ENCODE measurements at regions not wholly inside any gene's neighbourhood (a gene's known extent, or its start where the extent isn't known, plus 50 kb on each side); places are given as distances from the start of the nearest gene placed in this dataset.

DNA sequence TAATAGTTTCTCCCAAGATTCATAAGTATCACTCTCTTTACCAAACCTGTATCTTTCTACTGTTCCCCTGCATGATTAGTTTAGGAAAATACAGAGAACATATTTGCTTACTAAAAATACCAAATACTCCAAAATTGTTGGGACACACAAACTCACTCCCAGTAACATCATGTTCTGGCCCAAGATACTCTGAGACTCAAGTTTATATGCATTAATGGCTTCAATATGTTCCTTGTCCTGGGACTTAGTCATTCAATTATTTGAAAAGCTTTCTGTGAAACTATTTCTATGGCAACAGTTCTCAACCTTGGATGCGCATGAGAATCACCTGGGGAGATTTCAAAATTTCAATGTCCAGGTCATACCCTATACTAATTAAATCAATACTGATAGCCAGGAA is 138.9 kb upstream of the PTCHD1 start:
- no TSS peak for BruUV-seq (replicated peaks)
- CTCF ChIA-PET (ENCODE audit: low intra/inter-chr PET ratio): no interaction called here
- Histone ChIP-seq H3K27ac (ENCODE audit: extremely low read depth, low read depth, low read length) (no peak overlapping the region), H3K79me2 (ENCODE audit: control insufficient read depth, insufficient read depth, low read length) (no peaks in the 10 kb centered on the region), H3K4me2 (ENCODE audit: insufficient read depth, low read length) (no peak overlapping the region), H3K36me3 (ENCODE audit: control insufficient read depth, insufficient read depth, low read length) (no peaks in the 10 kb centered on the region), H3K9ac (ENCODE audit: insufficient read depth in 1 of 2, low read depth in 2 of 2, low read length in 2 of 2) (no peak overlapping the region), H3K4me1 (replicated peaks in 1 of 2; ENCODE audit: control insufficient read depth in 2 of 2, insufficient read depth in 2 of 2, low read length in 2 of 2) (no peaks in the 10 kb centered on the region), H3K9me1 (ENCODE audit: control insufficient read depth, insufficient read depth, low read length) (no peaks in the 10 kb centered on the region), H3K9me3 (replicated peaks; ENCODE audit: control insufficient read depth, insufficient read depth, low read depth, low read length) (no peaks in the 10 kb centered on the region), H4K20me1 (replicated peaks; ENCODE audit: control insufficient read depth, insufficient read depth, low read length) (no peaks in the 10 kb centered on the region), H3K4me3 (no peak overlapping the region), H2AFZ (ENCODE audit: low read depth, low read length) (no peak overlapping the region), H3K27me3 (ENCODE audit: control insufficient read depth in 2 of 2, insufficient read depth in 2 of 2, low read length in 2 of 2) (no peaks in the 10 kb centered on the region)
- POLR2A ChIA-PET: interaction anchor here (0.6 kb wide), 1 partner anchor 355 kb away, joined by 3 read pairs; no protein-coding TSS in a partner anchor
- in situ Hi-C loops (cut with MboI): no loop called here
- TF ChIP-seq CBX8 (IDR thresholded peaks at IDR 0.05; ENCODE audit: borderline replicate concordance, extremely low read depth, low read depth, low read length, poor library complexity, severe bottlenecking): no peak
- no peak for TF ChIP-seq RBM17 (IDR thresholded peaks at IDR 0.05; ENCODE audit: borderline replicate concordance, low read depth, low read length)
- TF ChIP-seq MYC (IDR thresholded peaks at IDR 0.05; ENCODE audit: low read depth, low read length): no peak
- TF ChIP-seq MYC (CRISPR knock-in tag; IDR thresholded peaks at IDR 0.05; ENCODE audit: borderline replicate concordance, low read depth): no peak
- ATAC-seq (no peak), DNase-seq (ENCODE audit: extremely low read depth in 1 of 4, low spot score in 3 of 4) (no peak), FAIRE-seq (no peak)
- WGBS (ENCODE audit: insufficient coverage, low coverage, missing lambda C conversion rate): 9% methylated on average over 1 of the region's 1 CpG
- intact Hi-C loops (cut with micrococcal nuclease): no loop called here

DNA sequence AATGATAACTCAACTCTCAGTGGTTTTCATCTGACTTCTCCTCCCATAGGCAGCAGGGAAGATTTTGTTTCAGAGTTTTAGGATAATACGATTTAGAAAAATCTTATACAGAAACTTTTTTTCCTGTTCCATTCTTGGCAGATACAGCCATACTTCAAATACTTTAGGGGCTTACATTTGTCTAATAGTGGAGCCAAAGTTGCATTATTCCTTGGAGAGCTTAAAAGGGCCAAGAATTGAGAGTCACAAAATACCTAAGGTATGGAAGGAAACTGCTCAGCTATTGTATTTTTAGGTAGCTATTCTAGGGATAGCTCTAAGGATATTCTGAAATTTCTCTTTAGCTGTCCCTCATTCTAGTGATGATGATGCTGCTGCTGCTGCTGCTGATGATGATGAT is 132.9 kb upstream of the PTCHD1 start:
- DNase-seq (ENCODE audit: extremely low read depth in 1 of 4, low spot score in 3 of 4) (no peak), ATAC-seq (no peak), FAIRE-seq (no peak)
- intact Hi-C loops (cut with micrococcal nuclease) (no loop called here), in situ Hi-C loops (cut with MboI) (no loop called here)
- Histone ChIP-seq H4K20me1 (replicated peaks; ENCODE audit: control insufficient read depth, insufficient read depth, low read length) (no peaks in the 10 kb centered on the region), H3K9me3 (replicated peaks; ENCODE audit: control insufficient read depth, insufficient read depth, low read depth, low read length) (no peaks in the 10 kb centered on the region), H3K27ac (ENCODE audit: extremely low read depth, low read depth, low read length) (no peak overlapping the region), H3K9me1 (ENCODE audit: control insufficient read depth, insufficient read depth, low read length) (no peaks in the 10 kb centered on the region), H3K79me2 (ENCODE audit: control insufficient read depth, insufficient read depth, low read length) (no peaks in the 10 kb centered on the region), H3K36me3 (ENCODE audit: control insufficient read depth, insufficient read depth, low read length) (no peaks in the 10 kb centered on the region), H3K4me2 (ENCODE audit: insufficient read depth, low read length) (no peak overlapping the region), H3K4me3 (no peak overlapping the region), H3K9ac (ENCODE audit: insufficient read depth in 1 of 2, low read depth in 2 of 2, low read length in 2 of 2) (no peak overlapping the region), H3K4me1 (replicated peaks in 1 of 2; ENCODE audit: control insufficient read depth in 2 of 2, insufficient read depth in 2 of 2, low read length in 2 of 2) (no peaks in the 10 kb centered on the region), H2AFZ (ENCODE audit: low read depth, low read length) (no peak overlapping the region), H3K27me3 (ENCODE audit: control insufficient read depth in 2 of 2, insufficient read depth in 2 of 2, low read length in 2 of 2) (no peaks in the 10 kb centered on the region)
- CTCF ChIA-PET (ENCODE audit: low intra/inter-chr PET ratio): no interaction called here
- WGBS (ENCODE audit: insufficient coverage, low coverage, missing lambda C conversion rate): 0% methylated on average over 1 of the region's 1 CpG
- no TSS peak for BruUV-seq (replicated peaks)
- POLR2A ChIA-PET: no interaction called here
- TF ChIP-seq IFI16 (CRISPR knock-in tag; IDR thresholded peaks at IDR 0.05) (no peak), SNRNP70 (optimal IDR thresholded peaks at IDR 0.05; ENCODE audit: low read depth, low read length) (no peak), ZKSCAN3 (CRISPR knock-in tag; IDR thresholded peaks at IDR 0.05) (no peak), POLR2G (IDR thresholded peaks at IDR 0.05; ENCODE audit: low read depth, low read length) (no peak), NFE2L1 (tag; IDR thresholded peaks at IDR 0.05; ENCODE audit: borderline replicate concordance, low read depth) (no peak), HDAC2 (IDR thresholded peaks at IDR 0.05) (no peak), ZBTB8A (IDR thresholded peaks at IDR 0.05; ENCODE audit: partially characterized antibody) (no peak)
- TF ChIP-seq, protein P1, sequence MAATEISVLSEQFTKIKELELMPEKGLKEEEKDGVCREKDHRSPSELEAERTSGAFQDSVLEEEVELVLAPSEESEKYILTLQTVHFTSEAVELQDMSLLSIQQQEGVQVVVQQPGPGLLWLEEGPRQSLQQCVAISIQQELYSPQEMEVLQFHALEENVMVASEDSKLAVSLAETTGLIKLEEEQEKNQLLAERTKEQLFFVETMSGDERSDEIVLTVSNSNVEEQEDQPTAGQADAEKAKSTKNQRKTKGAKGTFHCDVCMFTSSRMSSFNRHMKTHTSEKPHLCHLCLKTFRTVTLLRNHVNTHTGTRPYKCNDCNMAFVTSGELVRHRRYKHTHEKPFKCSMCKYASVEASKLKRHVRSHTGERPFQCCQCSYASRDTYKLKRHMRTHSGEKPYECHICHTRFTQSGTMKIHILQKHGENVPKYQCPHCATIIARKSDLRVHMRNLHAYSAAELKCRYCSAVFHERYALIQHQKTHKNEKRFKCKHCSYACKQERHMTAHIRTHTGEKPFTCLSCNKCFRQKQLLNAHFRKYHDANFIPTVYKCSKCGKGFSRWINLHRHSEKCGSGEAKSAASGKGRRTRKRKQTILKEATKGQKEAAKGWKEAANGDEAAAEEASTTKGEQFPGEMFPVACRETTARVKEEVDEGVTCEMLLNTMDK (IDR thresholded peaks at IDR 0.05; ENCODE audit: borderline replicate concordance, insufficient read depth, low read depth, low read length, poor library complexity, severe bottlenecking): no peak
- TF ChIP-seq, protein P2, sequence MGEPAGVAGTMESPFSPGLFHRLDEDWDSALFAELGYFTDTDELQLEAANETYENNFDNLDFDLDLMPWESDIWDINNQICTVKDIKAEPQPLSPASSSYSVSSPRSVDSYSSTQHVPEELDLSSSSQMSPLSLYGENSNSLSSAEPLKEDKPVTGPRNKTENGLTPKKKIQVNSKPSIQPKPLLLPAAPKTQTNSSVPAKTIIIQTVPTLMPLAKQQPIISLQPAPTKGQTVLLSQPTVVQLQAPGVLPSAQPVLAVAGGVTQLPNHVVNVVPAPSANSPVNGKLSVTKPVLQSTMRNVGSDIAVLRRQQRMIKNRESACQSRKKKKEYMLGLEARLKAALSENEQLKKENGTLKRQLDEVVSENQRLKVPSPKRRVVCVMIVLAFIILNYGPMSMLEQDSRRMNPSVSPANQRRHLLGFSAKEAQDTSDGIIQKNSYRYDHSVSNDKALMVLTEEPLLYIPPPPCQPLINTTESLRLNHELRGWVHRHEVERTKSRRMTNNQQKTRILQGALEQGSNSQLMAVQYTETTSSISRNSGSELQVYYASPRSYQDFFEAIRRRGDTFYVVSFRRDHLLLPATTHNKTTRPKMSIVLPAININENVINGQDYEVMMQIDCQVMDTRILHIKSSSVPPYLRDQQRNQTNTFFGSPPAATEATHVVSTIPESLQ (CRISPR knock-in tag; IDR thresholded peaks at IDR 0.05): no peak
